HG03175 (cell line): ENCODE measurements at regions not wholly inside any gene's neighbourhood (a gene's known extent, or its start where the extent isn't known, plus 50 kb on each side); places are given as distances from the start of the nearest gene placed in this dataset.
"Not testable (repeated sequence)": the region's sequence is repeated elsewhere in the genome, so short reads cannot be mapped to it uniquely, and the experiment has no call there.

ENCODE experiments used
- ATAC-seq: cut with Tn5 transposase; IDR thresholded peaks from one replicate; pipeline ENCODE4 v1.9.1; 2021; ENCODE audit warnings: mild to moderate bottlenecking, moderate library complexity; ENCODE audit not compliant: unreplicated experiment

- ATAC-seq, result no peak
These were observed 185.3 kb downstream of the CYP26B1 start for GRCh38 chr2:71962350-71962749.

- ATAC-seq, result no peak
These were observed 186.2 kb downstream of the CYP26B1 start for GRCh38 chr2:71961289-71962027.

- no peak for ATAC-seq
These were observed 188.2 kb downstream of the CYP26B1 start for GRCh38 chr2:71959494-71959893.

- not testable (repeated sequence) for ATAC-seq
These were observed 189.2 kb downstream of the CYP26B1 start for GRCh38 chr2:71958426-71958825.

- no peak for ATAC-seq
These were observed 195.0 kb downstream of the CYP26B1 start for GRCh38 chr2:71952572-71953188.

GRCh38 chr2:71951718-71952404 is 195.8 kb downstream of the CYP26B1 start:
- no peak for ATAC-seq

GRCh38 chr2:71951083-71951468 is 196.6 kb downstream of the CYP26B1 start:
- ATAC-seq, result no peak

GRCh38 chr2:71950256-71951082 is 197.2 kb downstream of the CYP26B1 start:
- no peak for ATAC-seq

- ATAC-seq, result no peak
These were observed 198.2 kb downstream of the CYP26B1 start for GRCh38 chr2:71949537-71949798.

GRCh38 chr2:71948781-71949536 is 198.7 kb downstream of the CYP26B1 start:
- no peak for ATAC-seq

- no peak for ATAC-seq
These were observed 199.9 kb downstream of the CYP26B1 start for GRCh38 chr2:71947809-71948208.

GRCh38 chr2:71945603-71945959 is 202.1 kb downstream of the CYP26B1 start:
- no peak for ATAC-seq

- no peak for ATAC-seq
These were observed 202.7 kb downstream of the CYP26B1 start for GRCh38 chr2:71944806-71945602.

- no peak for ATAC-seq
These were observed 203.5 kb downstream of the CYP26B1 start for GRCh38 chr2:71944183-71944550.

- ATAC-seq, result no peak
These were observed 204.2 kb downstream of the CYP26B1 start for GRCh38 chr2:71943238-71944182.

- no peak for ATAC-seq
These were observed 205.7 kb downstream of the CYP26B1 start for GRCh38 chr2:71941726-71942525.

- no peak for ATAC-seq
These were observed 207.0 kb downstream of the CYP26B1 start for GRCh38 chr2:71940695-71941094.
